ENCODE measurements at regions not wholly inside any gene's neighbourhood (a gene's known extent, or its start where the extent isn't known, plus 50 kb on each side); places are given as distances from the start of the nearest gene placed in this dataset.

- BruUV-seq (replicated peaks) = no TSS peak
- ChIA-PET CTCF (no interaction called here), SMC1A (ENCODE audit: uncharacterized antibody, unreplicated experiment) (no interaction called here), RAD21 (ENCODE audit: unreplicated experiment) (no interaction called here), POLR2A (no interaction called here)
- no peaks in the 10 kb centered on the region for H3K36me3 ChIP-seq (ENCODE audit: control insufficient read depth in 2 of 2, insufficient read depth in 2 of 2, low read length in 1 of 2)
- ATAC-seq (no peak), DNase-seq (ENCODE audit: low read depth, low spot score) (no peak), FAIRE-seq (no peak)
- no peak overlapping the region for H3K4me3 ChIP-seq
- no peaks in the 10 kb centered on the region for H4K20me1 ChIP-seq (ENCODE audit: control insufficient read depth, insufficient read depth)
- no peak overlapping the region for H3K27ac ChIP-seq (ENCODE audit: control insufficient read depth, insufficient read depth)
- in situ Hi-C loops (cut with MboI) = no loop called here
- H3K27me3 ChIP-seq (replicated peaks in 1 of 2; ENCODE audit: control insufficient read depth in 2 of 2, insufficient read depth in 2 of 2, low read length in 1 of 2) = no peaks in the 10 kb centered on the region
- H3K4me1 ChIP-seq (ENCODE audit: control insufficient read depth, insufficient read depth, low read length) = no peaks in the 10 kb centered on the region
- TF ChIP-seq MTA3 (IDR thresholded peaks at IDR 0.05; ENCODE audit: borderline replicate concordance, low read length) (no peak), ZNF217 (IDR thresholded peaks at IDR 0.05) (no peak), POU2F2 (IDR thresholded peaks at IDR 0.05; ENCODE audit: borderline replicate concordance, low read depth, low read length) (no peak), CREM (IDR thresholded peaks at IDR 0.05; ENCODE audit: low read depth) (no peak), NFXL1 (IDR thresholded peaks at IDR 0.05; ENCODE audit: borderline replicate concordance) (no peak), ZNF274 (IDR thresholded peaks at IDR 0.05; ENCODE audit: insufficient read depth, insufficient read length) (no peak), KLF5 (IDR thresholded peaks at IDR 0.05; ENCODE audit: partially characterized antibody) (no peak)
- H2AFZ ChIP-seq (ENCODE audit: control insufficient read depth, low read depth, low read length) = no peak overlapping the region
- no peaks in the 10 kb centered on the region for H3K79me2 ChIP-seq (ENCODE audit: control insufficient read depth, insufficient read depth, low read length)
- 59% methylated on average over 14 of the region's 14 CpGs for WGBS (ENCODE audit: insufficient coverage, insufficient replicate concordance, low lambda C conversion rate, missing lambda C conversion rate)
- intact Hi-C loops (cut with micrococcal nuclease; ENCODE audit: unreplicated experiment) = no loop called here
- no peak overlapping the region for H3K4me2 ChIP-seq (ENCODE audit: control insufficient read depth, insufficient read depth)
- no peak overlapping the region for H3K9ac ChIP-seq (ENCODE audit: control insufficient read depth, insufficient read depth, low read length)
- H3K9me3 ChIP-seq (replicated peaks; ENCODE audit: control insufficient read depth, insufficient read depth, low read length) = no peaks in the 10 kb centered on the region; the same call in 2 of the 3 replicates
Observed at GRCh38 chr7:441684-442421, 77.8 kb downstream of the PDGFA start.

GRCh38 chr7:442457-442856 lies 77.2 kb downstream of the PDGFA start:
- Histone ChIP-seq H3K4me3 (no peak overlapping the region), H3K9me3 (replicated peaks; ENCODE audit: control insufficient read depth, insufficient read depth, low read length) (no peaks in the 10 kb centered on the region; the same call in 2 of the 3 replicates), H3K9ac (ENCODE audit: control insufficient read depth, insufficient read depth, low read length) (no peak overlapping the region), H3K4me1 (ENCODE audit: control insufficient read depth, insufficient read depth, low read length) (no peaks in the 10 kb centered on the region), H2AFZ (ENCODE audit: control insufficient read depth, low read depth, low read length) (no peak overlapping the region), H3K4me2 (ENCODE audit: control insufficient read depth, insufficient read depth) (no peak overlapping the region), H3K36me3 (ENCODE audit: control insufficient read depth in 2 of 2, insufficient read depth in 2 of 2, low read length in 1 of 2) (no peaks in the 10 kb centered on the region), H3K79me2 (ENCODE audit: control insufficient read depth, insufficient read depth, low read length) (no peaks in the 10 kb centered on the region), H3K27me3 (replicated peaks in 1 of 2; ENCODE audit: control insufficient read depth in 2 of 2, insufficient read depth in 2 of 2, low read length in 1 of 2) (no peaks in the 10 kb centered on the region), H4K20me1 (ENCODE audit: control insufficient read depth, insufficient read depth) (no peaks in the 10 kb centered on the region), H3K27ac (ENCODE audit: control insufficient read depth, insufficient read depth) (no peak overlapping the region)
- in situ Hi-C loops (cut with MboI) = no loop called here
- ChIA-PET SMC1A (ENCODE audit: uncharacterized antibody, unreplicated experiment) (no interaction called here), POLR2A (no interaction called here), RAD21 (ENCODE audit: unreplicated experiment) (no interaction called here), CTCF (no interaction called here)
- no TSS peak for BruUV-seq (replicated peaks)
- FAIRE-seq (no peak), DNase-seq (ENCODE audit: low read depth, low spot score) (no peak), ATAC-seq (no peak)
- TF ChIP-seq RBBP5 (conservative IDR thresholded peaks at IDR 0.05) (no peak), PAX5 (IDR thresholded peaks at IDR 0.05; ENCODE audit: borderline replicate concordance, low read depth, low read length) (no peak), ATF3 (IDR thresholded peaks at IDR 0.05; ENCODE audit: borderline replicate concordance, extremely low read depth, low read depth, low read length) (no peak), KLF5 (IDR thresholded peaks at IDR 0.05; ENCODE audit: partially characterized antibody) (no peak), PBX3 (IDR thresholded peaks at IDR 0.05; ENCODE audit: insufficient replicate concordance, low read depth, low read length) (no peak), IKZF1 (conservative IDR thresholded peaks at IDR 0.05) (no peak)
- 60% methylated on average over 7 of the region's 7 CpGs for WGBS (ENCODE audit: insufficient coverage, insufficient replicate concordance, low lambda C conversion rate, missing lambda C conversion rate)
- intact Hi-C loops (cut with micrococcal nuclease; ENCODE audit: unreplicated experiment) = no loop called here

Measured in GM12878 (cell line).